Activated CD8-positive, alpha-beta T cell treated with anti-CD3 and anti-CD28 coated beads, Interleukin-2, amount 10 ng/mL, durations not matched to agents 7 days and 5 days (primary cell): ENCODE measurements at regions not wholly inside any gene's neighbourhood (a gene's known extent, or its start where the extent isn't known, plus 50 kb on each side); places are given as distances from the start of the nearest gene placed in this dataset.

Source experiments
- ATAC-seq: fragments of 150-1000 bp; cut with Tn5 transposase; one replicate; pipeline ENCODE4 v1.10.0; 2021; ENCODE audit warnings: moderate library complexity
- CTCF ChIA-PET: fragments of 350-600 bp; sonication (Branson Sonifier 250); formaldehyde crosslinking; loops from one replicate; lab custom pipeline; 2021; ENCODE audit warnings: antibody characterized with exemption; lab: Charles Lee
- POLR2A ChIA-PET: fragments of 350-600 bp; sonication (Branson Sonifier 250); formaldehyde crosslinking; loops from one replicate; lab custom pipeline; 2021; ENCODE audit warnings: antibody characterized with exemption; lab: Charles Lee
- DNase-seq: peaks from one replicate; pipeline ENCODE4 v3.0.0-alpha.2; 2020
- H3K27ac Mint-ChIP-seq: one replicate; pipeline ENCODE4 v1.8.0; 2021; ENCODE audit warnings: mild to moderate bottlenecking, mixed read lengths
- H3K27me3 Mint-ChIP-seq: one replicate; pipeline ENCODE4 v1.8.0; 2021; ENCODE audit warnings: low read depth, mixed read lengths
- H3K36me3 Mint-ChIP-seq: one replicate; pipeline ENCODE4 v1.8.0; 2021; ENCODE audit warnings: low read depth, mixed read lengths
- H3K4me1 Mint-ChIP-seq: one replicate; pipeline ENCODE4 v1.8.0; 2021; ENCODE audit warnings: low read depth, mixed read lengths
- H3K4me3 Mint-ChIP-seq: one replicate; pipeline ENCODE4 v1.8.0; 2021; ENCODE audit warnings: mild to moderate bottlenecking, mixed read lengths
- H3K9me3 Mint-ChIP-seq: one replicate; pipeline ENCODE4 v1.8.0; 2022; ENCODE audit warnings: mixed read lengths; ENCODE audit not compliant: insufficient read depth

DNA sequence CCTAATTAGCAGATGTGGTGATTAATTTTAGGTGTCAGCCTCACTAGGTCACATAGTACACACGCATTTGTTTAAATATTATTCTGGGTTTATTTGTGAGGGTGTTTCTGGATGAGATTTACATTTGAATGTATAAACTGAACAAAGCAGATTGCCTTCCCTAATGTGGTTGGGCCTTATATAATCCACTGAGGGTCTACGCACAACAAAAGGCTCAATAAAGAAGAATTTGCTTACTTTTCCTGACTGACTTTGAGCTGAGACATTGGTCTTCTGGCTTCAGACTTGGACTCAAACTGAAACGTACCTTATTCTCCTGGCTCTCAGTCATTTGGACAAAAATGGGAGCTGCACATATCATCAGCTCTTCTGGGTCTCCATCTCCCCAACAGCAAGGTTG lies 1132.3 kb upstream of the FLRT2 start:
- no peak overlapping the region for H3K4me3 Mint-ChIP-seq
- ATAC-seq: no peak
- H3K9me3 Mint-ChIP-seq: peaks cover 16% of the 10 kb centered on the region
- DNase-seq: no peak
- no peaks in the 10 kb centered on the region for H3K4me1 Mint-ChIP-seq
- H3K27ac Mint-ChIP-seq: no peak overlapping the region
- ChIA-PET CTCF (no interaction called here), POLR2A (no interaction called here)
- no peaks in the 10 kb centered on the region for H3K36me3 Mint-ChIP-seq
- H3K27me3 Mint-ChIP-seq: no peaks in the 10 kb centered on the region

DNA sequence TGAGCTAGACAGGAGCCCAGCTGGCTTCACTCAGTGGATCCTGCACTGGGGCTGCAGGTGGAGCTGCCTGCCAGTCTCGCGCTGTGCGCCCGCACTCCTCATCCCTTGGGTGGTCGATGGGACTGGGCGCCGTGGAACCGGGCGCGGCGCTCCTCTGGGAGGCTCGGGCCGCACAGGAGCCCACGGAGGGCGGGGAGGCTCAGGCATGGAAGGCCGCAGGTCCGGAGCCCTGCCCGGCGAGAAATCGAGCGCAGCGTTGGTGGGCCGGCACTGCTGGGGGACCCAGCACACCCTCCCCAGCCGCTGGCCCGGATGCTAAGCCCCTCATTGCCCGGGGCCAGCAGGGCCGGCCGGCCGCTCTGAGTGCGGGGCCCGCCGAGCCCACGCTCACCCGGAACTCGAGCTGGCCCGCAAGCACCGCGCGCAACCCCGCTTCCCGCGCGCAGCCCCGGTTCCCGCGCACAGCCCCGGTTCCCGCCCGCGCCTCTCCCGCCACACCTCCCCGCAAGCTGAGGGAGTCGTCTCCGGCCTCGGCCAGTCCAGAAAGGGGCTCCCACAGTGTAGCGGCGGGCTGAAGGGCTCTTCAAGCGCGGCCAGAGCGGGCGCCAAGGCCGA lies 1130.5 kb upstream of the FLRT2 start:
- Mint-ChIP-seq H3K4me3 (no peak overlapping the region), H3K4me1 (no peaks in the 10 kb centered on the region), H3K27ac (no peak overlapping the region), H3K9me3 (peaks cover 16% of the 10 kb centered on the region), H3K36me3 (no peaks in the 10 kb centered on the region), H3K27me3 (no peaks in the 10 kb centered on the region)
- CTCF ChIA-PET: no interaction called here
- DNase-seq (no peak), ATAC-seq (no peak)
- POLR2A ChIA-PET: no interaction called here

DNA sequence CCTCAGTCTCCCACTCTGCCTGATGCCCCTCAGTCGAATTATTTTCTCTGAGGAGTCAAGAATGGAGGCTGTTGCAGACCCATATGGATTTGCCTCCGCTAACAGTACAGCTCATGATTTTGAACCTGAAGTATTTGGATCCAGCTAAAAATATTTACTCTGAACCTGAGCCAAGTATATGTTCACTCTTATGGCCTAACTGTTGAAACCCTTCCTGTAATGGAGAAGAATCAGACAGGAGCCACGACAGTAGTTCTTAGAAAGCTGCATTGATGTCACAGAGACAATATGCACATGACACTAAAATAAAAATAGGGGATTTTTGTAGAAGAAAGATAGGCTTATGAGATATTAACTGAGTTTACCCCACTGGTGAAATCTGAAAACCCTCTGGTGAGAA lies 1128.3 kb upstream of the FLRT2 start:
- no peaks in the 10 kb centered on the region for H3K4me1 Mint-ChIP-seq
- CTCF ChIA-PET: no interaction called here
- H3K27ac Mint-ChIP-seq: no peak overlapping the region
- no peak overlapping the region for H3K4me3 Mint-ChIP-seq
- H3K27me3 Mint-ChIP-seq: no peaks in the 10 kb centered on the region
- no peak for DNase-seq
- peaks cover 16% of the 10 kb centered on the region for H3K9me3 Mint-ChIP-seq
- POLR2A ChIA-PET: no interaction called here
- no peaks in the 10 kb centered on the region for H3K36me3 Mint-ChIP-seq
- no peak for ATAC-seq

- Mint-ChIP-seq H3K9me3 (peaks cover 16% of the 10 kb centered on the region), H3K27ac (no peak overlapping the region), H3K27me3 (no peaks in the 10 kb centered on the region), H3K4me1 (no peaks in the 10 kb centered on the region), H3K4me3 (no peak overlapping the region), H3K36me3 (no peaks in the 10 kb centered on the region)
- ChIA-PET POLR2A (no interaction called here), CTCF (no interaction called here)
- DNase-seq (no peak), ATAC-seq (no peak)
Observed at GRCh38 chr14:84403585-84403984, 1126.4 kb upstream of the FLRT2 start.

GRCh38 chr14:84404246-84404645 lies 1125.7 kb upstream of the FLRT2 start:
- DNase-seq (no peak), ATAC-seq (no peak)
- ChIA-PET CTCF (no interaction called here), POLR2A (no interaction called here)
- Mint-ChIP-seq H3K4me3 (no peak overlapping the region), H3K4me1 (no peaks in the 10 kb centered on the region), H3K9me3 (peaks cover 14% of the 10 kb centered on the region), H3K27ac (no peak overlapping the region), H3K36me3 (no peaks in the 10 kb centered on the region), H3K27me3 (no peaks in the 10 kb centered on the region)

- ChIA-PET POLR2A (no interaction called here), CTCF (no interaction called here)
- H3K9me3 Mint-ChIP-seq: peaks cover 4% of the 10 kb centered on the region
- no peaks in the 10 kb centered on the region for H3K27me3 Mint-ChIP-seq
- H3K36me3 Mint-ChIP-seq: no peaks in the 10 kb centered on the region
- DNase-seq (no peak), ATAC-seq (no peak)
- no peak overlapping the region for H3K27ac Mint-ChIP-seq
- H3K4me3 Mint-ChIP-seq: no peak overlapping the region
- H3K4me1 Mint-ChIP-seq: no peaks in the 10 kb centered on the region
Observed at GRCh38 chr14:84409435-84409834, 1120.5 kb upstream of the FLRT2 start.

- no peak for ATAC-seq
- Mint-ChIP-seq H3K27ac (no peak overlapping the region), H3K9me3 (peaks cover 8% of the 10 kb centered on the region), H3K4me1 (no peaks in the 10 kb centered on the region), H3K27me3 (no peaks in the 10 kb centered on the region), H3K4me3 (no peak overlapping the region), H3K36me3 (no peaks in the 10 kb centered on the region)
- ChIA-PET POLR2A (no interaction called here), CTCF (no interaction called here)
- no peak for DNase-seq
Observed at GRCh38 chr14:84410344-84410743, 1119.6 kb upstream of the FLRT2 start.

DNA sequence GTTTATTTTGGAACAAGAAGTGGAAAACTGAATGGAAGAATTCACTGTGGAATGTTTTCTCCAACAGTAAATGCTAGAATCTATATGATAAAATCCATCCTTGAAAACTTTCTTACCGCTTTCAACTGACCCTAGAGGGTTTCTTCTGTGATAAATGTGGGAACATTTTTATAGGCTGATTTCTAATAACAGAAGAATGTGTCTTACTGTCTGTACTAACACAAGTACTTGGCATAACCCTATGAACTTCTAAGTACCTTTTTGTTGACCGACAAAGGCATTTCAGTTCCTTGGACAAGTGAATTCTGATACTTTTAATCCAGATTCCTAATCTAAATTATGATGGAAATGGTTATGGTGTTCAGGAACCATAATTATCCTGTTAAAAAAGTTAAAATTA lies 1109.7 kb upstream of the FLRT2 start:
- no peaks in the 10 kb centered on the region for H3K27me3 Mint-ChIP-seq
- ChIA-PET CTCF (no interaction called here), POLR2A (no interaction called here)
- no peaks in the 10 kb centered on the region for H3K36me3 Mint-ChIP-seq
- DNase-seq (no peak), ATAC-seq (no peak)
- no peak overlapping the region for H3K27ac Mint-ChIP-seq
- no peak overlapping the region for H3K4me3 Mint-ChIP-seq
- no peaks in the 10 kb centered on the region for H3K4me1 Mint-ChIP-seq
- peaks cover 12% of the 10 kb centered on the region for H3K9me3 Mint-ChIP-seq

- Mint-ChIP-seq H3K9me3 (peaks cover 7% of the 10 kb centered on the region), H3K4me1 (no peaks in the 10 kb centered on the region), H3K27ac (no peak overlapping the region), H3K27me3 (no peaks in the 10 kb centered on the region), H3K36me3 (no peaks in the 10 kb centered on the region), H3K4me3 (no peak overlapping the region)
- DNase-seq (no peak), ATAC-seq (no peak)
- POLR2A ChIA-PET: no interaction called here
- CTCF ChIA-PET: no interaction called here
Observed at GRCh38 chr14:84421621-84422020, 1108.3 kb upstream of the FLRT2 start.

- Mint-ChIP-seq H3K9me3 (no peaks in the 10 kb centered on the region), H3K4me3 (no peak overlapping the region), H3K27me3 (no peaks in the 10 kb centered on the region), H3K27ac (no peak overlapping the region), H3K4me1 (no peaks in the 10 kb centered on the region), H3K36me3 (no peaks in the 10 kb centered on the region)
- ChIA-PET POLR2A (no interaction called here), CTCF (no interaction called here)
- ATAC-seq: no peak
- no peak for DNase-seq
Observed at GRCh38 chr14:84425968-84426367, 1104.0 kb upstream of the FLRT2 start.

GRCh38 chr14:84432676-84433075 lies 1097.3 kb upstream of the FLRT2 start:
- ChIA-PET CTCF (no interaction called here), POLR2A (no interaction called here)
- H3K36me3 Mint-ChIP-seq: no peaks in the 10 kb centered on the region
- ATAC-seq (no peak), DNase-seq (no peak)
- H3K4me1 Mint-ChIP-seq: no peaks in the 10 kb centered on the region
- H3K4me3 Mint-ChIP-seq: no peak overlapping the region
- H3K27ac Mint-ChIP-seq: no peak overlapping the region
- H3K9me3 Mint-ChIP-seq: peaks cover 3% of the 10 kb centered on the region
- H3K27me3 Mint-ChIP-seq: no peaks in the 10 kb centered on the region

DNA sequence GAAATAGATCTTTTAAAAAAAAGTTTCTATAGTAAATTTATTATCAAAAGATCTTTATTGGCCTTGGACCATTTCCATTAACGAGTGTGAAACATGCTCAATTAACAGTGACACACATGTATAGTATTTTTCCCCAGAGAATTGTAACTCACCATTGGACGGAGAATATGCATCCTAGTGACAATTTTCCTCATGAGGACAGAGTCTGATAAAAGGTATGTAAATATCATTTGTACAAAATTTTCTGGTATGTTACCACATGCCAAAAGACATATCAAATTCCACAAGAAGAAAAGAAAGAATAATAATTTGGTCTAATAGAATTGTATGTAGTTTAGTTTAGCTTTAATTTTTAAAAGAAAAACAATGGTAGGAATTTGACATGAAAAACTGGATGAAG lies 1096.0 kb upstream of the FLRT2 start:
- Mint-ChIP-seq H3K27me3 (no peaks in the 10 kb centered on the region), H3K4me1 (no peaks in the 10 kb centered on the region), H3K4me3 (no peak overlapping the region), H3K27ac (no peak overlapping the region), H3K36me3 (no peaks in the 10 kb centered on the region), H3K9me3 (peaks cover 4% of the 10 kb centered on the region)
- ATAC-seq (no peak), DNase-seq (no peak)
- POLR2A ChIA-PET: no interaction called here
- CTCF ChIA-PET: no interaction called here

DNA sequence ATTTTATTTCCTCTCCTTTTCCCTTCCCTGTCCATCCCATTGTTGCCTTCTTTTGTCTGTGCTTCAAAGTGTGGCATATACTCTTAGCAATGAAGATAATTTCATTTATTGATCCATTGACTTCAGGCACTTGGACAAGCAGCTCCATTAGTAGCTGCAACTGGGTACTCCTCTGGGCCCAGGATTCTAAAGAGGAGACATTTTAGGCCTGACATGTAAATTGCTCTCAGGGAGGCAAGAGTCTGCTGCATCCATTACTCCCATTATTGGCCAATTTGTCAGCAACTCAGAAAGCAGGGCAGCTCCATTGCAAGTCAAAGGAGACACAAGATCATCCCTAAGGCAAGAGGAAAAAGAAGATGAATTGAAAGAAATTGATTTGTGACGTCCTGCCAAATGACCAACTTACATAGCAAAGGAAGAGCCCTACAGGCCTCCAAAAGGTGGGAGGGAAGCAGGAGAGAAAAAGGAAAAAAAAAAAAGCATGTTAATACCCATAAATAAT lies 1094.1 kb upstream of the FLRT2 start:
- Mint-ChIP-seq H3K27ac (no peak overlapping the region), H3K4me1 (no peaks in the 10 kb centered on the region), H3K27me3 (no peaks in the 10 kb centered on the region), H3K36me3 (no peaks in the 10 kb centered on the region), H3K4me3 (no peak overlapping the region), H3K9me3 (peaks cover 8% of the 10 kb centered on the region)
- ATAC-seq (no peak), DNase-seq (no peak)
- ChIA-PET CTCF (no interaction called here), POLR2A (no interaction called here)
